Inferior parietal cortex (tissue), 1 donor: ENCODE measurements at regions not wholly inside any gene's neighbourhood (a gene's known extent, or its start where the extent isn't known, plus 50 kb on each side); places are given as distances from the start of the nearest gene placed in this dataset.

Experiments used
- DNase-seq: peaks from one replicate; pipeline ENCODE4 v3.0.0-alpha.2; 2016; ENCODE audit errors: extremely low spot score

GRCh38 chr20:60126975-60127374, 168.8 kb downstream of the CDH26 start:
- DNase-seq: no peak

- DNase-seq: no peak
Observed at GRCh38 chr20:60131375-60131774, 173.2 kb downstream of the CDH26 start.

GRCh38 chr20:60132162-60132826, 174.1 kb downstream of the CDH26 start:
- no peak for DNase-seq

GRCh38 chr20:60132827-60133670, 174.8 kb downstream of the CDH26 start:
- no peak for DNase-seq

- no peak for DNase-seq
Observed at GRCh38 chr20:60135276-60135675, 177.1 kb downstream of the CDH26 start.

GRCh38 chr20:60136645-60137401, 178.6 kb downstream of the CDH26 start:
- DNase-seq: no peak

- DNase-seq: no peak
Observed at GRCh38 chr20:60137657-60138245, 179.5 kb downstream of the CDH26 start.

- DNase-seq: no peak
Observed at GRCh38 chr20:60138256-60139220, 180.3 kb downstream of the CDH26 start.

- no peak for DNase-seq
Observed at GRCh38 chr20:60139663-60140446, 181.6 kb downstream of the CDH26 start.

GRCh38 chr20:60142587-60142986, 184.4 kb downstream of the CDH26 start:
- no peak for DNase-seq

- no peak for DNase-seq
Observed at GRCh38 chr20:60143261-60143842, 185.1 kb downstream of the CDH26 start.

GRCh38 chr20:60144404-60144803, 186.2 kb downstream of the CDH26 start:
- no peak for DNase-seq

GRCh38 chr20:60144974-60145527, 186.8 kb downstream of the CDH26 start:
- no peak for DNase-seq

GRCh38 chr20:60147004-60147403, 188.8 kb downstream of the CDH26 start:
- no peak for DNase-seq

GRCh38 chr20:60148885-60149284, 190.7 kb downstream of the CDH26 start:
- DNase-seq: no peak

GRCh38 chr20:60152792-60153191, 194.6 kb downstream of the CDH26 start:
- no peak for DNase-seq

- no peak for DNase-seq
Observed at GRCh38 chr20:60160451-60161145, 202.4 kb downstream of the CDH26 start.

- DNase-seq: no peak
Observed at GRCh38 chr20:60167812-60168211, 209.6 kb downstream of the CDH26 start.

GRCh38 chr20:60168963-60169362, 210.7 kb downstream of the CDH26 start:
- no peak for DNase-seq
